Activated CD4-positive, alpha-beta memory T cell treated with anti-CD3 and anti-CD28 coated beads, Interleukin-2, amount 10 ng/mL, durations not matched to agents 7 days and 5 days (primary cell): ENCODE measurements at regions not wholly inside any gene's neighbourhood (a gene's known extent, or its start where the extent isn't known, plus 50 kb on each side); places are given as distances from the start of the nearest gene placed in this dataset.
"Not testable (repeated sequence)": the region's sequence is repeated elsewhere in the genome, so short reads cannot be mapped to it uniquely, and the experiment has no call there.

Experiments
- CTCF ChIA-PET: fragments of 350-600 bp; sonication (Branson Sonifier 250); formaldehyde crosslinking; loops from one replicate; lab custom pipeline; 2021; ENCODE audit warnings: antibody characterized with exemption, inconsistent platforms; lab: Charles Lee
- POLR2A ChIA-PET: fragments of 350-600 bp; sonication (Branson Sonifier 250); formaldehyde crosslinking; loops from one replicate; lab custom pipeline; 2021; ENCODE audit warnings: antibody characterized with exemption; lab: Charles Lee
- DNase-seq: peaks from one replicate; pipeline ENCODE4 v3.0.0-alpha.2; 2020
- H3K27ac Mint-ChIP-seq: one replicate; pipeline ENCODE4 v1.8.0; 2021; ENCODE audit warnings: mild to moderate bottlenecking, mixed read lengths
- H3K27me3 Mint-ChIP-seq: one replicate; pipeline ENCODE4 v1.8.0; 2021; ENCODE audit warnings: mixed read lengths
- H3K36me3 Mint-ChIP-seq: one replicate; pipeline ENCODE4 v1.8.0; 2021; ENCODE audit warnings: low read depth, mixed read lengths
- H3K4me1 Mint-ChIP-seq: one replicate; pipeline ENCODE4 v1.8.0; 2021; ENCODE audit warnings: mixed read lengths
- H3K4me3 Mint-ChIP-seq: one replicate; pipeline ENCODE4 v1.8.0; 2021; ENCODE audit warnings: mild to moderate bottlenecking, mixed read lengths
- H3K9me3 Mint-ChIP-seq: one replicate; pipeline ENCODE4 v1.8.0; 2021; ENCODE audit warnings: mixed read lengths

- POLR2A ChIA-PET: no interaction called here
- H3K9me3 Mint-ChIP-seq: no peaks in the 10 kb centered on the region
- no peaks in the 10 kb centered on the region for H3K27me3 Mint-ChIP-seq
- no peaks in the 10 kb centered on the region for H3K36me3 Mint-ChIP-seq
- CTCF ChIA-PET: no interaction called here
- no peak overlapping the region for H3K4me3 Mint-ChIP-seq
- DNase-seq: no peak
- H3K27ac Mint-ChIP-seq: no peak overlapping the region
- H3K4me1 Mint-ChIP-seq: no peaks in the 10 kb centered on the region
Measured at GRCh38 chr2:53519918-53520841, 247.4 kb upstream of the CHAC2 start.

GRCh38 chr2:53517406-53517805 lies 250.2 kb upstream of the CHAC2 start:
- CTCF ChIA-PET: interaction anchor here (0.7 kb wide), 1 partner anchor 21 kb away, joined by 3 read pairs; no protein-coding TSS in a partner anchor
- H3K27me3 Mint-ChIP-seq: no peaks in the 10 kb centered on the region

GRCh38 chr2:53516650-53517049 lies 251.0 kb upstream of the CHAC2 start:
- Mint-ChIP-seq H3K9me3 (no peaks in the 10 kb centered on the region), H3K4me3 (no peak overlapping the region), H3K27me3 (no peaks in the 10 kb centered on the region), H3K27ac (no peak overlapping the region), H3K36me3 (no peaks in the 10 kb centered on the region), H3K4me1 (no peaks in the 10 kb centered on the region)
- CTCF ChIA-PET: no interaction called here
- POLR2A ChIA-PET: no interaction called here
- DNase-seq: no peak

More at GRCh38 chr2:53517406-53517805, 250.2 kb upstream of the CHAC2 start:
- POLR2A ChIA-PET: no interaction called here
- DNase-seq: no peak
- Mint-ChIP-seq H3K27ac (no peak overlapping the region), H3K36me3 (no peaks in the 10 kb centered on the region), H3K4me1 (no peaks in the 10 kb centered on the region), H3K9me3 (no peaks in the 10 kb centered on the region), H3K4me3 (no peak overlapping the region)

- H3K27me3 Mint-ChIP-seq: no peaks in the 10 kb centered on the region
- ChIA-PET CTCF (no interaction called here), POLR2A (no interaction called here)
- no peaks in the 10 kb centered on the region for H3K9me3 Mint-ChIP-seq
- no peaks in the 10 kb centered on the region for H3K4me1 Mint-ChIP-seq
- H3K27ac Mint-ChIP-seq: no peak overlapping the region
- no peaks in the 10 kb centered on the region for H3K36me3 Mint-ChIP-seq
- no peak for DNase-seq
- no peak overlapping the region for H3K4me3 Mint-ChIP-seq
Measured at GRCh38 chr2:53515435-53516332, 251.9 kb upstream of the CHAC2 start.

- no peak overlapping the region for H3K4me3 Mint-ChIP-seq
- no peak overlapping the region for H3K27ac Mint-ChIP-seq
- ChIA-PET POLR2A (no interaction called here), CTCF (no interaction called here)
- H3K36me3 Mint-ChIP-seq: no peaks in the 10 kb centered on the region
- no peaks in the 10 kb centered on the region for H3K27me3 Mint-ChIP-seq
- no peaks in the 10 kb centered on the region for H3K4me1 Mint-ChIP-seq
- H3K9me3 Mint-ChIP-seq: no peaks in the 10 kb centered on the region
- no peak for DNase-seq
Measured at GRCh38 chr2:53513167-53513666, 254.4 kb upstream of the CHAC2 start.

GRCh38 chr2:53512071-53512826 lies 255.4 kb upstream of the CHAC2 start:
- Mint-ChIP-seq H3K36me3 (no peaks in the 10 kb centered on the region), H3K4me1 (no peaks in the 10 kb centered on the region), H3K4me3 (no peak overlapping the region), H3K27me3 (no peaks in the 10 kb centered on the region), H3K9me3 (no peaks in the 10 kb centered on the region), H3K27ac (no peak overlapping the region)
- ChIA-PET POLR2A (no interaction called here), CTCF (no interaction called here)
- DNase-seq: no peak

GRCh38 chr2:53511549-53511948 lies 256.1 kb upstream of the CHAC2 start:
- Mint-ChIP-seq H3K4me3 (no peak overlapping the region), H3K27ac (no peak overlapping the region), H3K9me3 (no peaks in the 10 kb centered on the region), H3K4me1 (no peaks in the 10 kb centered on the region), H3K27me3 (no peaks in the 10 kb centered on the region), H3K36me3 (no peaks in the 10 kb centered on the region)
- POLR2A ChIA-PET: no interaction called here
- CTCF ChIA-PET: no interaction called here
- no peak for DNase-seq

- H3K4me3 Mint-ChIP-seq: no peak overlapping the region
- no peaks in the 10 kb centered on the region for H3K9me3 Mint-ChIP-seq
- H3K4me1 Mint-ChIP-seq: no peaks in the 10 kb centered on the region
- DNase-seq: no peak
- H3K27me3 Mint-ChIP-seq: no peaks in the 10 kb centered on the region
- ChIA-PET POLR2A (no interaction called here), CTCF (no interaction called here)
- no peak overlapping the region for H3K27ac Mint-ChIP-seq
- no peaks in the 10 kb centered on the region for H3K36me3 Mint-ChIP-seq
Measured at GRCh38 chr2:53510401-53510800, 257.2 kb upstream of the CHAC2 start.

GRCh38 chr2:53509831-53510388 lies 257.7 kb upstream of the CHAC2 start:
- H3K9me3 Mint-ChIP-seq: no peaks in the 10 kb centered on the region
- CTCF ChIA-PET: no interaction called here
- H3K4me1 Mint-ChIP-seq: no peaks in the 10 kb centered on the region
- POLR2A ChIA-PET: no interaction called here
- H3K27me3 Mint-ChIP-seq: peaks cover under 1% of the 10 kb centered on the region
- no peak overlapping the region for H3K27ac Mint-ChIP-seq
- no peak for DNase-seq
- H3K36me3 Mint-ChIP-seq: no peaks in the 10 kb centered on the region
- no peak overlapping the region for H3K4me3 Mint-ChIP-seq

- Mint-ChIP-seq H3K36me3 (no peaks in the 10 kb centered on the region), H3K27me3 (peaks cover 3% of the 10 kb centered on the region), H3K27ac (no peak overlapping the region), H3K4me1 (no peaks in the 10 kb centered on the region), H3K9me3 (no peaks in the 10 kb centered on the region), H3K4me3 (no peak overlapping the region)
- CTCF ChIA-PET: no interaction called here
- DNase-seq: no peak
- POLR2A ChIA-PET: no interaction called here
Measured at GRCh38 chr2:53508667-53509066, 258.9 kb upstream of the CHAC2 start.

GRCh38 chr2:53507070-53507469 lies 260.5 kb upstream of the CHAC2 start:
- DNase-seq, H3K4me3 Mint-ChIP-seq, CTCF ChIA-PET, H3K9me3 Mint-ChIP-seq, H3K4me1 Mint-ChIP-seq, H3K27ac Mint-ChIP-seq, POLR2A ChIA-PET, H3K36me3 Mint-ChIP-seq, H3K27me3 Mint-ChIP-seq: not testable (repeated sequence)

GRCh38 chr2:53505826-53506225 lies 261.8 kb upstream of the CHAC2 start:
- DNase-seq: no peak
- peaks cover 3% of the 10 kb centered on the region for H3K27me3 Mint-ChIP-seq
- H3K9me3 Mint-ChIP-seq: no peaks in the 10 kb centered on the region
- CTCF ChIA-PET: no interaction called here
- H3K36me3 Mint-ChIP-seq: no peaks in the 10 kb centered on the region
- no peaks in the 10 kb centered on the region for H3K4me1 Mint-ChIP-seq
- POLR2A ChIA-PET: no interaction called here
- no peak overlapping the region for H3K4me3 Mint-ChIP-seq
- no peak overlapping the region for H3K27ac Mint-ChIP-seq
